HG02870 (cell line): ENCODE measurements at regions not wholly inside any gene's neighbourhood (a gene's known extent, or its start where the extent isn't known, plus 50 kb on each side); places are given as distances from the start of the nearest gene placed in this dataset.

Experiments used
- ATAC-seq: cut with Tn5 transposase; IDR thresholded peaks from one replicate; pipeline ENCODE4 v1.9.1; 2021; ENCODE audit warnings: mild to moderate bottlenecking, moderate library complexity; ENCODE audit not compliant: unreplicated experiment

DNA sequence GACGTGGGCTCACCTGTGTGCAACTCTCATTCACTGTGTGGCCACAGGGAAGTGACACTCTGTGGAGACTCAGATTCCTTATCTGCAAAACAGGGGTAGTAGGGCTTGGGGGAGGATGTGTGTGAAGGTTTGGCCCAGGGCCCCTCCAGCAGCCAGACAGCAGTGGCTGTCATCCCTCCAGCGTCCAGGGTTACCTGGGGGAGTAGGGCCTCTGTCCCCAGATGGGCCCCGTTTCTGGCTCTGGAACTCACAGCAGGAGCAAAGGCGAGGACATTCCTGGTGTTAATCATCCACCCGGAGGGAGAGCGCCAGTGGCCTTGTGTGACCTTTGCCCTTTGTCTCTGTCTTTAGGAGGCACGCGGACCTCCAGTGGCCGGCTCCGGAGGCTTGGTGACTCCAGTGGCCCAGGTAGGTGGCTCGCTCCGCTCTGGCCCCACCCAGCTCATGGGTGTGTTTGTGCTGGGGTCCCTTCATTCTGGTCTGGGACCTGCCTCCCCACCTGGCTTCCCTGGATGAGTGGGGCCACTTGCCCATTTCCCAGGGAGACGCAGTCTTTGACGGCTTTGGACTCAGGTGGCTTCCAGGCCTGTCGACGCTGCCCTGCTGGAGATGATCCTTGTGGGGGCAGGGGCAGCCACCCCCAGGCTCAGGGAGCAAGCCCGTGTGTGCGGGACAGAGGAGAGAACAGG is 166.2 kb downstream of the SEC14L1 start:
- ATAC-seq = no peak

DNA sequence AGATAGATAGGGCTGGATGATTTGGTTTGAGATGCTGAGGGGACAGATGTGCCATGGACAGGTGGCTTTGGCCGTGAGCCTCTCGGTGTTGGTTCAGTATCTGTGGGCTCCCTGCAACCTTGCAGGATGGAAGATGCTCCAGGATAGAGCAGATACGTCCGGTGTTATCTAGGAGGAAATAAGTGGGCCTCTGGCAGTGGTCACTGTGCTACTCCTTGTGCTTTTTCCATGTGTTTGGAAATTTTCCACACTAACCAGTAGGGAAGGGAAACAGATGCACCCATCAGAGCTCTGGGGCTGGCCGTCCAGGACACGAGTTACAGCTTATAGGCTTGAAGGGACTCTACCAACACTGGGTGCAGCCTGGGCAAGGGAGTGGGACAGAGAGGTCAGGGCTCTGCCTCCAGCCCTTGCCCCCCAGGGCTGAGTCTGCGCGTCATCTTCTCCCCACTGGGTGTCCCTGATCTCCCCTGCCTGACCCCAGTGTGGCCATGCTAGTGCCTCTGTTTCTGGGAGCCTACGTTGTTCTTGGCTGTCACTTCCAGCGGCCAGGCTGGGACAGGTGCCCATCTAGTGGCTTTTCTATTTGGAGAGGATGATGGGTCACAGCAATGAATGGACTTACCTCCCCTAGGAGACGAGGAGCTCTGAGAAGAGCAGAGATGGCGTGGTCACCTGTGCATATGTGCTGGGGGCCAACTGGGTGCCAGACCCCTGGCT is 166.9 kb downstream of the SEC14L1 start:
- no peak for ATAC-seq

DNA sequence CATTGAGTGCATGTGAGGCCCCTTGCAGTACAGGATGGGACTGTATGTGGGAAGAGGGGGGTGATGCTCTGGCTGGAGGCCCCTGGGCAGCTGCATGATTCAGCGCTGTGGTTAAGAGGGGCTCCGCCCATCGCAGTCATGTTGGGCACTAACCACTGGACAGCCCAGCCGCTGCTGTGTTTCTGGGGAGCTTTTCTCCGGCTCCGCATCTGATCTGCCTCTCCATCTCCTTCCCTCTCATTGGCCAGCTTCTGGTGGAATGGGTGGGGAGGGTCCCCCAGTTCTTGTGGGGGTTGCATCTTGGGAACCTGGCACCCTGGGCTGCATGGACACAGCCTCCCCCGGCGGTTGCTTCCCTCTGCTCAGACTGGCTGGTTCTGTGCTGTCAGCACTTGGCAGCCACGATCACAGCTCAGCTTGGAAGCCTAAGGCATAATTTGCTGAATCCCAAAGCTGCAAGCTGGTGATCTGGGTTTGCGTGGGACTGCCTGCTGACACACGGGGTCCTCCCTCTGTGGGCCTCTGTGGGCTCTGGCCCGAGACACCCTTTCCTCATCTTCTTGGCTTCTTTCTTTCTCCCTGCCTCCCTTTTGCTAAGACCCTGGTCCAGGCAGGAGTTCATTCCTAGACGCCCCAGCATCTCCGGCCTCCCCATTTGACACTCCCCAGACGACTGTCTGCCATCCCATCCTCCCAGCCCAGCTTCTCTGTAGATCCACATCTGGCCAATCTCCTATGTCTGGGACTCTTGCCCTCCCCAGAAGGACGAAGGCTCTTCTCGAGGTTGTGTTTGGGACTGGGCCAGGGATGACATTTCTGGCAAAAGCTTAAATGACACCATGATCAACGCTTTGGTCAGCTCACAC is 168.3 kb downstream of the SEC14L1 start:
- no peak for ATAC-seq

DNA sequence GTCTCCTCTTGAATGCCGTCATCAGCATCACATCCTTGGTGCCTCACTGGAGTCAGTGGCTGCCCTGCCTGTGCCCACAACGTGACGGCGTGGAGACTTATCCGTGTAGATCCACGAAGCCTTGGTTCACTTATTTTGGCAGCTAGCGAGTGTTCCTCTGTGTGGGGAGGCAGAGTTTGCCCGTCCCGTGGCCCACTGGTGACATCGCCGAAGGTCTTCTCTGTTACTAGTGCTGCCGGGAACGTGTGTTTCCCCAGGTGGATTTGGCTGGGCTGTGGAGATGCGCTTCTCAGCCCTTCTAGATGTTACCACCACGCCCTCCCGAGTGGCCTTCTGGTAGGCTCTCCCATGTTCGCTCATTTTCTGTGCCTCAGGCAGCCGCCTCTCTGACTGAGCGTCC is 169.6 kb downstream of the SEC14L1 start:
- no peak for ATAC-seq

DNA sequence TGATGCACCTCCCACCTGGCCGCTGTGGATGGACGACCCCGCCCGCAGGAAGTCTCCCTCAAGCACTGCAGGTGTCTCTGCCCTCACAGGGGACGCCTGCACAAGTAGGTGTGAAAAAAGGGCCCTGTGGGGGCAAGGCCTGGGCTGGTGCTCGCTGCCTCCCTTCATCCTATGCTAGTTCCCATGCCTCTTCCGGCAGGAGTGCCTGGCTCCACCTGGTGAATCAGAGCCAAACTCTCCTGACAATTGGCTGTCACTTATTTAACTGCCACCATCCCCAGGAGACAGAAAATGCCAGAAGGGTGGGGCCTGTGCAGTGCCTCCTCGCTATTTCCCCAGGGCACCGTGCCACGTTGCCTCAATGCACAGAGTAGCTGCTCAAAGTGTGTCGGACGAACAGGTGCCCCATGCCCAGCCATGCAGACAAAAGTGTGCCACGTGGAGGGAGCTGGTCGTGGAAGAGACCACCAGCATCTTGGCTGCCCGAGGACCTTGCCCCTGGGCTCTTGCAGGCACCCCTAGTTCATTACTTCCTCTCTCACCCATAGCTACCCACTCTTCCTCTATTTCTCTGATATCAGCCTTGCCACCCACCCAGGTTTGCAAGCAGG is 170.7 kb downstream of the SEC14L1 start:
- no peak for ATAC-seq

DNA sequence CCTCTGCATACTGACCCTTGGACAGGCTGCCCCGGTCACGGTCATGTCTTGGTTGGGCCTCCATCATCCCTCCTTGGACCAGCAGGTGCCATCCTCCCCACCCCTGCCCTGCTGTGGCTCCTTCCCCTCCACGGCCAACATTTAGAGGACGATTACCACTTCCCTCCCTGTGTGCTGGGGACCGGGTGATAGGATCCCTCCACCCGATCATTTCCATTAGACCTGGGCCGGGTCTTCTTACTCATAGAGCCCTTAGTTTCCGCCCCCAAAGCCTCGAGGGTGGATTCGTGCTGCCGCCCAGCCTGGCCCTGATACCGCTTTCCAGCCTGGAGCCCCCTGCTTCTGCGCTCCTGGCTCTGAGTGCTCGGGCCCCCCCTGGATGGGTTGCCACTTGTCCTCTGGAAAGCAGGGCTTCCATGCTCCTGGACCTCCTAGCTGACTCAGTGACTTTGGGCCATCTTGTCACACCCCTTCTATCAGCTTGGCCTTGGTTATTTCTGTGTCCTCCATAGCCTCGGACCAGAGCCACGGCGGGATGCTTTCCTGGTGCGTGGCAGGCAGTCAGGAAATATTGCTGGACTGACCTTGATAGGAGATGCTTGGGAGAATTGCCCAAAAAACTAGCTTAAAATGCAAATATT is 171.4 kb downstream of the SEC14L1 start:
- ATAC-seq = no peak

DNA sequence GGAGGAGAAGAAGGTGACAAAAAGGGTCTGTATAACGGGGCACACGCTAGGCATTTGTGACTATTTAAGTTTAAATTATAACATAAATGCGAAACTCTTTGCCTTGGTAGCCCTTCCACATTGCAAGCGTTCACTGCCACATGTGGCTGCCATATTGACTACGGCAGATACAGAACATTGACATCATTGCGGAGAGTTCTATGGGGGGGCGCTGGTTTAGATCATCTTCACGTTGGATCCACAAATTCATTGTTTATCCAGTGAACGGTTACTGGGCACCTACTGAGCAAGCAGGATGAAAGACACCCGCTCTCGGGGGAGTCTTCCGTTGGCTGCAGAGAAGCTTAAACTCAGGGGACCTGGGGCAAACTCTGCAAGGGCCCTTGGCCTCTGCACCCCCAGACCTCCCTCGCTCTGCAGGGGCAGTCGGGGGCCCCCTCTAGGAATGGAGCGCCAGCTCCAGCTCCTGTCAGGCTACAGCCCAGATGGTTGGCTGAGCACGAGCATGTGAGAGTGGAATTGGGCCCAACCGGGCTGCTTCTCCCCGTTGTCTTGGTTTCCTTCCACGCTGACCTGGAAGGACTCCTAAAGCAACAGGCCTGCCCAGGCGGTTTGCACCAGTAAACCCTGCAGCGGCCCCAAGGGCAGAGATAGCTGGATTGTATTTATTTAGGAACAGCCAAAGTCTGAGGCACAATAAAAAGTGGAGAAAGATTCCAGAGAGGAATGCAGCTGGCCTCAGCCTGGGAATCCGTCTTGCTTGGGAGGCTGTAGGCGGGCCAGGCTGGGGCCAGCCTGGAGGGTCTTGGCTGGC is 172.2 kb downstream of the SEC14L1 start:
- ATAC-seq = no peak

DNA sequence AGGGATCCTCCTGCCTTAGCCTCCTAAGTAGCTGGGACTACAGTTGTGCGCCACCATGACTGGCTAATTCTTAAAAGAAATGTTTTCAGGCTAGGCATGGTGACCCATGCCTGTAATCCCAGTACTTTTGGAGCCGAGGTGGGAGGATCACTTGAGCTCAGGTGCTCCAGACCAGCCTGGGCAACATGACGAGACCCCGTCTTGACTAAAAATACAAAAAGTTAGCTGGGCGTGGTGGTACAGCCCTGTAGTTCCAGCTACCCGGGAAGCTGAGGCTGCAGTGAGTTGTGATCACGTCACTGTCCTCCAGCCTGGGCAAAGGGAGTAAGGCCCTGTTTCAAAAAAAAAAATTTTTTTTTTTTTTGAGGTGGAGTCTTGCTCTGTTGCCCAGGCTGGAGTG is 173.1 kb downstream of the SEC14L1 start:
- ATAC-seq = no peak

DNA sequence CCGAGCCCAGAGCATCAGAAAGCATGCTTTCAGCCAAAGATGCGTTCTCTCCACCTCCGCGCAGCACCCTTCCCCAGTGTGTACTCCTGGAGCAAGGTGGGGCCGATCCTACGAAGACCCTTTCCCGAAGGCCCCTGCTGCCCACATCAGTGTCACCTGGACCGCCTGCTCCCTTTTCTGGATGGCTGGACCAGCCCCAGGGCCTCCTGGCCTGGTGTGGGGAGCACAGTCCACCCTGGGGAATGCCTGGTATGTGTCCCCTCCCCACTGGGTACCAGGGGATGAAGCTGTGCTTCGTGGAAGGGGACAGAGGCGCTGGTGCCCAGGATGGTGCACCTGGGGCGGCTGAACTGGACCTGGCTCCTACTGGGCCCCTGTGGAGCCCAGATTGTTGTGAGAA is 173.8 kb downstream of the SEC14L1 start:
- ATAC-seq = no peak

DNA sequence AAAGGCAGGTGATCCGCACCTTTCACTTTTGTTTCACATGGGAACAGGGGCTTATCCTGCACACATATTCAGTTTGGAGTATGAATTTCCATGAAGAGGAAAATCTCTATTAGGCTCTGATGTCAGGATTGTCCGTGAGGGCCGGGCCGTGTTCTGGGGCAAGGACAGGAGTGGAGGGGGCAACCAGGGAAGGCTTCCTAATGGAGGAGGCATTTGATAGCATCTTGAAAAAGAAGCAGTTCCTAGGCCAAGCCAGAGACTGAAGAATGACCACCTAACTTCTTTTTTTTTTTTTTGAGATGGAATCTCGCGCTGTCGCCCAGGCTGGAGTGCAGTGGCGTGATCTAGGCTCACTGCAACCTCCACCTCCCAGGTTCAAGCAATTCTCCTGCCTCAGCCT is 174.2 kb downstream of the SEC14L1 start:
- ATAC-seq = no peak

DNA sequence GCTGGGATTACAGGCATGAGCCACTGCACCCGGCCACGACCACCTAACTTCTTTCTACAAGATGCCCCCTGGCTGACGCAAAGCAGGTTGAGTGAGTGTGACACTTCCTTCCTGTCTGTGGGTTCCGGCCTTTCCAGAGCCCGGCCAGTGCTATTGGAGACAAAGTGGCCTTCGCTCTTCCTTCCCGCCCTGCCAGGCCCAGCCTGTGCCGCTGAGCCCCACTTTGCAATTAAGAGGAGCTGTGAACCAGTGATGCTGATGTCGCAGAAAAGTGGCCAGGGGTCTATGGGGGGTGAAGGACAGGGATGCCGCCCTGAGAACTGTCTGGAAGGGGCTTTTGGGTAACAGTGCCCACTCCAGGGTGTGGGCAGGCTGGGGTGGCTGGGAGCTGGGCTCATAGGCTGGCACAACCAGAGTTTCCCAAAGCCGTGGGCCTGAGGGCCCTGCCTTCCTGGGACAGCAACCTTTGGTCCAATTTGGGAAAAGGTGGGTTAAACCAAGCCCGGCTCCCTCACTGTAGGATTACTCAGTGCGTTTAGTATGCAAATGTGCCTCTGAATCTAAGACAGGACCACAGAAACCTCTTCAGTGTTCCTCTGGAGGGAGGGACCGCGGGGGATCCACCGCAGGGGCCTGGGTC is 174.9 kb downstream of the SEC14L1 start:
- ATAC-seq = no peak

DNA sequence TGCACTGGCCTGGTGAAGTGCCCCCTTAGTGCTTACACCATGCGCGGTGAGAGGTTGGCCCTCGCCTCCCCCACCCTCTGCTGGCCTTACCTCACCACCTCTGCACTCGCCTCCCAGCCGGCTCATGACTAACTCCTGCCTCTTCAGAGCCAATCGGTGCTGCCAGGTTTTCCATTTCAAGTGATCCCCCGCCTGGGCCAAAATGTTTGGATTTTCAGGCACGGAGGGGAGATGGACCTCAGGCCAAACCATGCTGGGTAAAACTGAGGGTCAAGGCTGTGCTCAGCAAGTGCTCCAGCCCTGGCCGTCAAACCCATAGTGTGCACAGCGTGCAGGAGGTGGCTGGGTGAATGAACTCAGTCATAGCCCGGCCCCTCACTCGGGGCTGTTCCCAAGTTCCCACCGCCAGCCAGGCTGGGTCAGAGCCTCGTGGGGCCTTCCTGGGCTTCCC is 175.4 kb downstream of the SEC14L1 start:
- ATAC-seq = no peak

DNA sequence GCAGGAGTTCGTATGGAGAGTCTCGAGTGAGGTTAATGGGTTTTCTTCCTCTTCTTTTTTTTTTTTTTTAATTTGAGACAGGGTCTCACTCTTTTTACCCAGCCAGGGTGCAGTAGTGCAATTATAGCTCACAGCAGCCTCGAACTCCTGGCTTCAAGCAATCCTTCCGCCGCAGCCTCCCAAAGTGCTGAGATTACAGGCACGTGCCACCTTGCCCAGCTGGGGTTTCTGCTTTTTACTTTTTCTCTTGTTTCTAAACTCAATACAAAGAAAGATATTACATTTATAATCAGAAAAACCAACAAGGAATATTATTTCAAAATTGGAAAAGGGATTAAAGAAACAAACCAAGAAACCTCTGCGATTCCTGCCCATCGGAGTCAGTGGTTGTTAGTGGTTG is 175.9 kb downstream of the SEC14L1 start:
- ATAC-seq = no peak

DNA sequence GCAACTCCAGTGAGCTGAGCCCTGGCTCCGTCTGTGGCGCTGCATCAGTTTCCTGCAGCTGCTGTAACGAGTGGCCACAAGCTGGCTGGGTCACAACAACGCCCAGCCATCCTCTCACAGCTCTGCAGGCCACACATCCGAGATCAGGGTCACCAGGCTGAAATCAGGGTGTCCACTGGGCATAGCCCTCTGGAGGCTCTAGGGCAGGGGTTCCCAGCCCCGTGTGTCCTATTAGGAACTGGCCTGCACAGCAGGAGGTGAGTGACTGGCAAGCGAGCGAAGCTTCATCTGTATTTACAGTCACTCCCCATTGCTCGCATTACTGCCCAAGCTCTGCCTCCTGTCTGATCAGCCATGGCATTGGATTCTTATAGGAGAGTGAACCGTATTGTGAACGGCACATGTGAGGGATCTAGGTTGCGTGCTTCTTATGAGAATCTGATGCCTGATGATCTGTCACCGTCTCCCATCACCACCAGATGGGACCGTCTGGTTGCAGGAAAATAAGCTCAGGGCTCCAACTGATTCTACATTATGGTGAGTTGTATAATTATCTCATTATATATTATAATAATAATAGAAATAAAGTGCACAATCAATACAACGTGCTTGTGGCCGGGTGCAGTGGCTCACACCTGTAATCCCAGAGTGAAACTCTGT is 176.5 kb downstream of the SEC14L1 start:
- ATAC-seq = no peak

DNA sequence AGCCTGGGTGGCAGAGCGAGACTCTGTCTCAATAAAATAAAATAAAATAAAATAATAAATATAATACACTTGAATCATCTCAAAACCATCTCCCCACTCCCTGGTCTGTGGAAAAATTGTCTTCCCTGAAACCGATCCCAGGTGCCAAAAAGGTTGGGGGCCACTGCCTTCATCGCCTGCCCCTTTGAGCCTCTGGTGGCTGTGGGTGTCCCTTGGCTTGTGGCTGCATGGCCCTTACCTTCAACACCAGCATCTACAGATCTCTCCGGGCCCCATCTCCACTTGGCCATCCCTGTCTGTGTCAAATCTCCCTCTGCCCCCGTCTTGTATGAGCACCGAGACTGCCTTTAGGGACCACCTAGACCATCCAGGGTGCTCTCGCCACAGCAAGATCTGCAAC is 177.3 kb downstream of the SEC14L1 start:
- no peak for ATAC-seq

DNA sequence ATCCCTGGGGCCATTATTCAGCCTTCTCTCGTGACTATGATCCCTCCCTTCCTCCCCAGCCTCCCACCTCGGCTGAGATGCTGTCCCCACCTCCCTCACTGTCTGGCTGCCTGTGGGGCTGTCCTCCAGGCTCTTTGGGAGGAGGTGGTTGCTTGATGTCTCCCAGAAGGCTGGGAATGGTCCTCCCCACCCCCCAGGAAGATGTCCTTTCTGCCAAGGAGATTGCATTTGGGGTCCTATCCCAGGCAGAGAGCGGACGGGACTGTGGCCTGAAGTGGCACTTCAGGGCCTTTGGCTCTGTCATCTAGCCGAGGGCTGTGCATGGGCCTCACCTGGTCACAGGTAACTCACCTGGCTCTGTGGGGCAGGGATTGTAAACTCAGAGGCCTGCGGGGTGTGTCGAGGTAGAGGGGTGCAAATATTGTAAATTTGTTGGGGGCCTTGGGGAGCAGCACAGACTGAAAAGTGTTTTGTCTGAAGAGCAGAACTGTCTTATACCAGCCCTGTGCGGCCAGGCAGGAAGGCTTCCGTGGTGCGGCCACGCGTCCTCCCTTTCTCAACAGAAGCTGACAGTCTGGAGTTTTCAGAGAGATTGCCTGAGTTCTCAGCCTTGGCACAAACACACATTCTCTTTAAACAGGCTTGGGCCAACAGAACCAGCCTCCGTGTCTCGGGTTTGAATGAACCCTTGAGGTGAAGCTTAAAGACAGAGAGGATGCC is 177.9 kb downstream of the SEC14L1 start:
- no peak for ATAC-seq

DNA sequence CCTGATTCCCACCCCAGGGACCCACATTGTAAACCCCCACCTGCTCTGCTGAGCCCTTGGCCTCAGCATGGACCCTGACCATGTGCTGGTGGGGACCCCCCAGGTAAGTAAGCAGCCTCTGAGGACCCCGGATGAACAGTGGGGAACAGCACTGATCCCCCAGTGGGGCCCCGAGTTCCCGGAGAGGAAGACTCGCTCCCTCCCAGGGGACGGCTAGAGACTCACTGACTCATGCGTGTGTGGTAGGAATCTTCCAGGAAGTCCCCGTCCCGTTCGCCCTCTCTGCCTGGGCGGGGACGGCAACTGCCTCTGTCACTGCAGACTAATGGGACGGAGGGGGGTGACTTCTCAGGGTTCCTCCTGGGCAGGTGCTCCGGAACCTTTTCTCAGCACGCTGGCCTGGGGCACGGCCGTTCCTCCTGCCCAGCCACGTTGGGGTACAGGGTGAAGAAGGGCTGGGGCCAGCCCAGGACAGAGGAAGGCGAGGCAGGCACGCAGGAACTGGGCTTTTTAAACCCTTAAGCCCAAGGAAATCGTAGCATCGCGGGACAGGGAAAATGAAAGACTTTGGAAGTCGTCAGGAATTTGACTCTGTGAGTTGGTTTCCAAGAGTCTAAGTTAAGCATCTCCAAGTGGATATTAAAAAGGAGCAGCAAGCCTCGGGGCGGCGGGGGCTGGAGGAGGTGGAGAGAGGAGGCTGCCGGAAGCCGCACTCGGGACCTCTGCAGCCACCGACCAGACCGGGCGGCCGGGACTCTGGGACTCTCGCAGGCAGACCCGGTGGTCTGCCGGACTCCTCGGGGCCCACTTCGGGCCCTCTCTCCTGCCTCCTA is 178.7 kb downstream of the SEC14L1 start:
- no peak for ATAC-seq
